ENCODE measurements at regions not wholly inside any gene's neighbourhood (a gene's known extent, or its start where the extent isn't known, plus 50 kb on each side); places are given as distances from the start of the nearest gene placed in this dataset.

DNA sequence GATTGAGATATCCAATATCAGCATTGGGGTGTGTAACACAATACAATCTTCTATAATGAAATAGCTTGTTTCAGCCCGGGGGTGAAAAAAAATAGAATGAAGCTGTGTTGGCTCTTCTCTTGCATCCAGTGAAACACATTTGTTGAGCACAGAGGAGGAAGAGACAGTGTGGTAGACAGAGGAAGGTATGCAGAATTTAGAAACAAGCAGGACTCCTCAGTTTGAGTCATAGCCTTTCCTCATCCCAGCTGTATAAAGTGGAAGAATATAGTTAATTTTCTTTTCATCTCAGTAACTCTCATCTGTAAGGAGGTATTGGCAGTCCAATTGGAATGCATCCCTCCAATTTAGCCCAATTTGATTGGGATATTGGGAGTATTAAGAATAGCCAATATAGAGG, 302.2 kb upstream of the VLDLR start:
- no peak for DNase-seq

DNA sequence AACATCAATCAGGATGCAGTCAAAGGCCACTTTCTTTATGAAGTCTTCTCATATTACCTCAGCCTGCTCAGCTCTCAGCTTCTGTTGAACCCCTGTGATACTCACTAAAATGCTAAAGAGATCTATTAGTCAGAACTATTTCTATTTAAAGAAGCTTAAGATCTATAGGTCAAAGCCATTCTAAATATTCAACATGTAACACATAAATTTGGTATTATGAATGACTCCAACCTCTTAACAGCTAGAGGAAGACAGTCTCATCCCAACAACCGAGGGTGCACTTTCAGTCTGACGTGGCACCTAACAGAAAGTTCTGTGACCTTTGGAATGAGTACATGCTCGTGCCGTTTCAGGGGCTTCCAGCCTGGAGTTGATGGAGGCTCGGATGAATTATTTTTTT, 301.5 kb upstream of the VLDLR start:
- no peak for DNase-seq

DNA sequence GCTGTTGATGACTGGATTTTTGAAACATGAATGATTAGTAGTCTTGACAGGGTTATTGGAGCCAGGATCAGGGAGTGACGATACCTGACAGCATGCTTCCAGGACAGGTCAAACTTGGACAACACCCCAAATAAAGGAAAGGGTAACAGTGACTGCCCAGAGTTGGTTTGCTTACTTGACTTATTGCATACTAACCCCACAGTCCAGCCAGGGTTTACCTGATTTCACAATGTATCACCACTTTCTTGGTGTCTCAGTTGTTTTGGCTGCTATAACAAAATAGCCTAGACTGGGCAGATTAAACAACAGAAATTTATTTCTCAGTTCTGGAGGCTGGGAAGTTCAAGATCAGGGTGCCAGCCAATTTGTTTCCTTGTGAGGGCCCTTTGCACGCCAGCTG, 301.0 kb upstream of the VLDLR start:
- DNase-seq: no peak

GRCh38 chr9:2321523-2322148, 300.0 kb upstream of the VLDLR start:
- no peak for DNase-seq

DNA sequence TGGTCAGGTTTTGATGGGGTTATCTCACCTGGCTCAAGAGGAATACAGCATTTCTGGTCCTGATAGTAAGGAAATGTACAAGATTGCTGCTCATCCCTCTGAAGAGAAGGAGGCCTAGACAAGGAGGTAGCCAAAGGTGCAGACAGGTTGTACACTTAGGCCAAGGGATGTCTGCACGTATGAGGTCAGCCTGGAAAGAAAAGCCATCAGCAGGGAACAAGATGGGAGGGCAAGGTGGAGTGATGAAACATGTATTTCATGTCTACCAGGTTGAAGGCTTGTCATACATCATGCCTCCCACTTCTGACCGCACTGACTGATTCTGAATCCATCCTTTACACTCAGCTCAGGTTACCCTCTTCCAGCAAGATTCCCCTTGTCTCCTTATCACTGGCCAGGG, 296.8 kb upstream of the VLDLR start:
- no peak for DNase-seq

GRCh38 chr9:2332663-2333062, 288.9 kb upstream of the VLDLR start:
- DNase-seq: no peak

- no peak for DNase-seq
These were observed 286.3 kb upstream of the VLDLR start for GRCh38 chr9:2335260-2335659.

- DNase-seq: peak; percentile 24
These were observed 285.5 kb upstream of the VLDLR start for GRCh38 chr9:2336055-2336454.

GRCh38 chr9:2337131-2337530, 284.5 kb upstream of the VLDLR start:
- DNase-seq: no peak

GRCh38 chr9:2337627-2338026, 284.0 kb upstream of the VLDLR start:
- no peak for DNase-seq

DNA sequence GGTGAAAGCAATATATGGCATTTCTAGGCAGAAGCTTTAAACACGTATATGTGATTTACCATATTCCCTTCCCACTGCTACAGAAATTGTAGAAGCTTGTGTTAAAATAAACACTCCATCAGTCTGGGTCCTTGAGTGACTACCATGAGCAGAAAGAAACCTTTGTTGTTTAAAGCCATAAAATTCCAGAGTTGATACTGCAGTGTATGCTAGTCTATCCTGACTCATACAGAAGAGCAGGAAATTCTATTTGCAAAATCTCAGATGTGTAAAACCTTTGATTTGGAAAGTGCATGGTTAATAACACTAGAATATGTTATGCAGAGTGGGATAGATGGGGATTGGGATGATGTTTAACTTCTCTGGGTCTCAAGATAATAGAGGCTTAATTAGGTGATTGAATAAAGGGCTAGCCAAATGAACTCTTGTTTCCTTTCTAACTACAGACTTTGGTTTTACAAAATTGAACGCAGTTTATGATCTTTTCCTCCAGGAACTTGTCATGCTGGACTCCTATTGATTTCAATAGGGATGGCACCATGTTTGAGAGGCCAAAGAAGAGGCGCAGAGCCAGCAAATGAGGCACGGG, 282.7 kb upstream of the VLDLR start:
- DNase-seq: no peak

DNA sequence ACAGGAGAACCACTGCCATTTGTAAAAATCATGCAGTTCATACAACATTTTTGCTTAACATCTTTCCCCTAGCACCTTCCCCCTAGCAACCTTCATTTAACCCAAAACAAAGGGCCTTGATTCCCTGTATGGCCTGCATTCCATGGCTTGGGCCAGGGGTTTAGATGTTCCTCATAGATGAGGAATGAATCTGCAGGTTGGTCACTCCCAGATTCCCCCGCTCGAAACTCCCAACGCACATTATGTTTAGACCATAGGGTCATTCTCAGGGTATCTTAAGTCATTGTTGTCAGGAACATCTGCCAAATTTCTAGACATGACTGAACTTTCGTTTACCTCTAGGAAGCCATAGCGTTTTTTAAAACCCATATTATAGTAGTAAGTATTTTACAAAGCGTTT, 282.2 kb upstream of the VLDLR start:
- DNase-seq: no peak

DNA sequence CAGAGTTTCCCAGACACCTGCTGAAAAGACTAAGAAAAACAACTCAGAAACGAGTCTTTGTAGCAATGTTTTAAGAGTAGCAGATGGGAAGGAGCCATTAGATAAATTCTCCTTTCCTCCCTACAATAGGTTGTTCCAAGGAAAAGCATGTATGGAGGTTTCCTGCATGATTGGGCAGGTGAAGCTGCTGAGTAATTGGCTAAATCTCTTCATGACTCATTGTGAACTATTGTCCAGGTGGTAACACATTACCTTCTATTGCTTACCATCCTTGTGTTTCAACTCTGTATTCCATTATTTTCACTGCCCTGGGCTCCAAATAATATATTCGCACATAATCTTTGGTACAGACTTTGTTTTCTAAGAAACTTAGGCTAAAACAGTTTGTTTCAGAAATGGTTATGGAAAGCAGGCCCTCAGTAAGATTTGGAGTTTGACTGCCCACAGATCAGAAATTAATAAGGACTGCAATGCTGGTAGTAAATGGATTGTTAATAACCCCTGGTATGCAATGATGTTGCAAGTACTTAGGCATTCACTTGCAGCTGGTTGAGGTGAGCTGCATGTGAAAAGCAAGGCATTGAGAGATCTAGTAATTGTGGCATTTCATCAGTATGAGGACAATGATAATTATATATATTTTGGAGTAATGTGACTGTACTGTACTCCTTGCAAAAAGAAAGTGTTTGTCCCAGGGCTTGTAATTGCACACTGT, 281.4 kb upstream of the VLDLR start:
- peak; percentile 20 for DNase-seq

- no peak for DNase-seq
These were observed 280.5 kb upstream of the VLDLR start for GRCh38 chr9:2341126-2341525.

DNA sequence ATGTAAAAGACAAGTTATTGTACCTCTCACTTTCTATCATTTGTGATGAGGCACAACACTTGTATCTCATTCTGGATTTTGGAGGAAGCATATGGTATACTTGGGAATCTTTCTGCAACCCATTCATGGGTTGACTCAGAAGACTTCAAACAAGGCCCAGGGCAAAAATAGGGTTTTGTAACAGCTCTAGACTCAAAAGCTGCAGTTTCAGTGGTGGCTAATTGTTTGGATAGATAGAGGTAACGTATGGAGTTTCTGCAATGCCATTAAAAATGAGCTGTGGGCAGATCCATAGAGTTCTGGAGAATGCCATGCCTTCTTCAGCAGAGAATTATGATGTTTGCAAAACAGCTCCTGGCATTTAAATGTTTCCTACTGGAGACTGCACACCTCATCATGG, 279.6 kb upstream of the VLDLR start:
- no peak for DNase-seq

GRCh38 chr9:2343756-2344155, 277.8 kb upstream of the VLDLR start:
- no peak for DNase-seq

GRCh38 chr9:2344436-2344835, 277.2 kb upstream of the VLDLR start:
- DNase-seq: no peak

DNA sequence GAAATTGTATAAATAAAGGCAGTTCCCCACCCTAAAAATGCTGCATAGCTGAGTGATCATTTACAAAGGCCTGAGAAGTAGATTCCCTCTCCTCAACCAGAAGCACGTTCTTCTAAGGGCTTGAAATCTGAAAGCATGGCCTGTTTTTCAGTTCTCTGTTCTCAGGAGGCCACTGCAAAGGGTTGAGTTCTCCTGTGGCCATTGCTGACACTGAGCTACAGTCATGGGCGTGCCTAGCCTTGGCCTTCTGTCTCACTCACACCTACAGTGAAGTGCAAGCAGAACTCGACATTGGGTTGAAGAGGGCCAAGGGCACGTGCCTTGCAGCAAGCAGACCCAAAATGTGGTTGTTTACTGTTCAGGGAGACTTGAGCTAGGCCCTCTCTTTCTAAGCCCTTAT, 276.6 kb upstream of the VLDLR start:
- DNase-seq: no peak

- DNase-seq: no peak
These were observed 275.2 kb upstream of the VLDLR start for GRCh38 chr9:2346277-2346913.

DNA sequence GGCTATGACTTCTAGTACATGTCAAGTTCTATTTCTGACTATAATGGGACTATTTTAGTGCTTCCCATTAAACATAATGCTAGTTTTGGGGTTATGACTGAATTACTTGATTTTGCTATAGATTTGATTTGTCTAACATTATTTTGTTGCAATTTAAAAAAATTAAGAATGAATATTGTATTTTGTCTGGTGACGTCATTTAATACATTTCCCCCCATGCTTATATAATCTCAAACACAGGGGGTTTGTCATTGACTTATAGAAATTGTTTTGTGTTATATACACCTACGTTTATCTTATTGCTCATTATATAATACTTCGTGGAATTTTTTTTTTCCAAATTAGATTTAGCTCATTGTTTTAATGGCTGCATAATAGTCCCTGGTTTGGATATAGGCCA, 270.3 kb upstream of the VLDLR start:
- no peak for DNase-seq

DNA sequence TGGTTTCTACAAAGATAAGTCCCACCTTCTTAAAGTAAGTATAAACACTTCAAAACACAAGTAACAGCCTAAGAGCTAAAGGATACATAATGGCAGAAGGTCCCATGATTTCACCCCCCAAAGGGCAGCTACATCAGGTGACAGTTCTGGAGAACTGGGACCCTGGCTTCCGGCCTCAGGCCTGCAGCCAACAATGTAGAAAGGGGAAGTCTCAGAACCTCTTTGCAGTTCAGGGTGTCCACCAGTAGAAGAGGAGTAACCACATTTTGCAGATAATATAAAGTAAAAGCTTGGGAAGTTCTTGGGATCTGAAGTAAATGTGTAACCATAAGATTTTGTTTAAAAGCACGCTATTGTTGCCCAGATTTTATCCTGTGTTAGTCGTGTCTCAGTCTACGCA, 267.4 kb upstream of the VLDLR start:
- DNase-seq: no peak

DNA sequence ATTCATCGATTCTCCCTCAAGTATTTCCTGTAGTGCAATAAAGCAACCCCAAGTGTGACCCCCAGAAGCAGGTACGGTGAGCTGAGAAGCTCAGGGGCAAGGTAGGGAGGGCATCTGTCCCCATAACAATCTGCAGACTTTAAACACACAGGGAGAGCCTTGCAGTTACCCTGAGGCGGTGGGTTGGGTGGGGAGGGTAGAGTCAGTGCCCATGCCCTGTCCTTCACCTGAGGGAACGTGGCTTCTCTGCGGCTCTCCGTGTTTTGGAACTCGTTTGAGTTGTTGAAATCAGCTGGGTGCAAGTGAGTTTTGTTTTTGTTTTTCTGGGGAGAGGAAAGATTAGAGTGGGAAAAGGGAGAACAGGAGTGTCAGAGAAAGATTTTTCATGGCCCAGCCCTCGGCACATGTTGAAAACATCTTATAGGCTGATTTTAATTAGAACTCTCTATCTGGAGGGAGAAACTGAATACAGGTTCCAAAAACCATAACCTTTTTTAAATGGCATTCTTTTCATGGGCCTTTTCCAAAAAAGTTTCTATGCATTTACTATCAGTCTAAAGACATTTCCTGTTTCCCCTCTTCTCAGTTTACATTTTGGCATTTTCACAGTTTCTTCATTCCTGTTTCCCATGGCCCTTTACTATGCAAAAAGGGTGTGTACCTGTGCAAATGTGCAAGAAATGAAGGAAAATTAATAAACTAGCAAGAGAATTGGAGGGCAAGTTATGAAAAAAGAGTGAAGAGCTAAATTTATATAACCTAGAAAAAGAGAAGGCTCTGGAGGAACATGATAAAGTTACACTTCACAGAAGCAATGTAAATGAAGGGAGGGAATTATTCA, 266.5 kb upstream of the VLDLR start:
- no peak for DNase-seq

DNA sequence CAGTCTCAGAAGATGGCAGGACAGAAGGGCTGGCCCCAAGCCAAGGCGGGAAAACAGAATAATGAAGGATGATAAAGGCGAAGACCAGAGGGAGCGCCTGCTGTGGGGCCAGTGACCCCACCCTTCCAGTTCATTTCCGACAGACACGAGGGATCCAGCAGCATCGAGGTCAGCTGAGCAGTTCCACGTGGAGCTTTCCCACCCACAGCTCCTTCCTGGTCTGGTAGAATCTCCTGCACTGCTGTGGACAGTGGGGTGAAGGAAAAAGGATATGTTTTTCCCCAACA, 265.9 kb upstream of the VLDLR start:
- DNase-seq: no peak

All from NCI-H2227 treated with DMSO at 0.1 percent for 48 hours (cell line).